Activated naive CD8-positive, alpha-beta T cell treated with anti-CD3 and anti-CD28 coated beads, Interleukin-2, amount 50 U/mL, for 16 hours (primary cell): ENCODE measurements at regions not wholly inside any gene's neighbourhood (a gene's known extent, or its start where the extent isn't known, plus 50 kb on each side); places are given as distances from the start of the nearest gene placed in this dataset.
"Not testable (repeated sequence)": the region's sequence is repeated elsewhere in the genome, so short reads cannot be mapped to it uniquely, and the experiment has no call there.

Experiments used
- DNase-seq: peaks from one replicate; pipeline ENCODE4 v3.0.0-alpha.2; 2020; ENCODE audit warnings: low read depth, low spot score

GRCh38 chr1:221254813-221255212 is 375.6 kb downstream of the HLX start:
- no peak for DNase-seq

GRCh38 chr1:221256773-221257172 is 377.5 kb downstream of the HLX start:
- no peak for DNase-seq

GRCh38 chr1:221257548-221257947 is 378.3 kb downstream of the HLX start:
- not testable (repeated sequence) for DNase-seq

- not testable (repeated sequence) for DNase-seq
Observed at GRCh38 chr1:221262677-221263076, 383.4 kb downstream of the HLX start.

- no peak for DNase-seq
Observed at GRCh38 chr1:221263831-221264767, 384.9 kb downstream of the HLX start.

GRCh38 chr1:221264848-221265247 is 385.6 kb downstream of the HLX start:
- no peak for DNase-seq

GRCh38 chr1:221268295-221268694 is 389.1 kb downstream of the HLX start:
- DNase-seq, result no peak

- DNase-seq, result no peak
Observed at GRCh38 chr1:221271701-221272100, 392.5 kb downstream of the HLX start.

- DNase-seq, result no peak
Observed at GRCh38 chr1:221272940-221273339, 393.7 kb downstream of the HLX start.

GRCh38 chr1:221274373-221274772 is 395.1 kb downstream of the HLX start:
- DNase-seq, result no peak

GRCh38 chr1:221276896-221277409 is 397.7 kb downstream of the HLX start:
- DNase-seq, result no peak

- no peak for DNase-seq
Observed at GRCh38 chr1:221279146-221279545, 399.9 kb downstream of the HLX start.

GRCh38 chr1:221283532-221283931 is 404.3 kb downstream of the HLX start:
- DNase-seq, result no peak

GRCh38 chr1:221284028-221284427 is 404.8 kb downstream of the HLX start:
- DNase-seq, result no peak

- DNase-seq, result not testable (repeated sequence)
Observed at GRCh38 chr1:221284991-221285390, 405.7 kb downstream of the HLX start.

GRCh38 chr1:221285458-221286210 is 406.4 kb downstream of the HLX start:
- not testable (repeated sequence) for DNase-seq

- DNase-seq, result no peak
Observed at GRCh38 chr1:221286399-221286798, 407.2 kb downstream of the HLX start.

- DNase-seq, result no peak
Observed at GRCh38 chr1:221289103-221289502, 409.9 kb downstream of the HLX start.

- no peak for DNase-seq
Observed at GRCh38 chr1:221290669-221291068, 411.4 kb downstream of the HLX start.

- no peak for DNase-seq
Observed at GRCh38 chr1:221291113-221291512, 411.9 kb downstream of the HLX start.

GRCh38 chr1:221292652-221293051 is 413.4 kb downstream of the HLX start:
- no peak for DNase-seq

- no peak for DNase-seq
Observed at GRCh38 chr1:221294242-221294641, 415.0 kb downstream of the HLX start.
